ENCODE measurements at regions not wholly inside any gene's neighbourhood (a gene's known extent, or its start where the extent isn't known, plus 50 kb on each side); places are given as distances from the start of the nearest gene placed in this dataset.
A peak's percentile ranks its signal among the peaks of the same experiment; 100 is the strongest.

GRCh38 chr4:107379054-107379869, 340.8 kb downstream of the PAPSS1 start:
- peaks cover 6% of the 10 kb centered on the region for H3K27me3 Mint-ChIP-seq (ENCODE audit: insufficient read depth, low read depth, poor library complexity)
- H3K27ac Mint-ChIP-seq: peak overlapping the region; percentile 54; the same call in 1 of the 2 replicates
- Histone ChIP-seq H3K27ac (ENCODE audit: low read depth) (0 out of 2 replicates have a peak overlapping the region, but pooled peaks have one; percentile 28), H3K4me2 (no peak overlapping the region), H3K4me1 (ENCODE audit: insufficient read depth) (no peaks in the 10 kb centered on the region), H4K20me1 (replicated peaks; ENCODE audit: insufficient read depth) (no peaks in the 10 kb centered on the region), H3K36me3 (ENCODE audit: insufficient read depth) (no peaks in the 10 kb centered on the region), H2AFZ (peak overlapping the region; percentile 76), H3F3A (replicated peaks; ENCODE audit: low read depth) (no peaks in the 10 kb centered on the region), H3K79me2 (replicated peaks; ENCODE audit: insufficient read depth) (no peaks in the 10 kb centered on the region), H3K4me3 (no peak overlapping the region), H3K27me3 (ENCODE audit: insufficient read depth) (no peaks in the 10 kb centered on the region), H3K9me2 (ENCODE audit: insufficient read depth) (peaks cover 24% of the 10 kb centered on the region)
- no peak for TF ChIP-seq ZNF114 (CRISPR knock-in tag; IDR thresholded peaks at IDR 0.05)
- TF ChIP-seq POLR2AphosphoS5 (IDR thresholded peaks at IDR 0.05; ENCODE audit: low read depth): no peak
- H3K4me1 Mint-ChIP-seq: peaks cover 8% of the 10 kb centered on the region
- H3K9me3 Mint-ChIP-seq: peaks cover 10% of the 10 kb centered on the region; the same call in 2 of the 3 replicates
- H3K36me3 Mint-ChIP-seq (ENCODE audit: low read depth): peaks cover 8% of the 10 kb centered on the region
- DNase-seq (ENCODE audit: low spot score) (peak; percentile 6), ATAC-seq (peak; percentile 22; the same call in 1 of the 3 replicates)
- no peak overlapping the region for H3K4me3 Mint-ChIP-seq

- Histone ChIP-seq H3K36me3 (ENCODE audit: insufficient read depth) (no peaks in the 10 kb centered on the region), H3K27ac (ENCODE audit: low read depth) (no peak overlapping the region), H3K27me3 (ENCODE audit: insufficient read depth) (no peaks in the 10 kb centered on the region), H3K4me2 (no peak overlapping the region), H4K20me1 (replicated peaks; ENCODE audit: insufficient read depth) (no peaks in the 10 kb centered on the region), H2AFZ (no peak overlapping the region), H3K9me2 (ENCODE audit: insufficient read depth) (peaks cover 11% of the 10 kb centered on the region), H3K79me2 (replicated peaks; ENCODE audit: insufficient read depth) (no peaks in the 10 kb centered on the region), H3K4me1 (ENCODE audit: insufficient read depth) (no peaks in the 10 kb centered on the region), H3F3A (replicated peaks; ENCODE audit: low read depth) (no peaks in the 10 kb centered on the region), H3K4me3 (no peak overlapping the region)
- Mint-ChIP-seq H3K9me3 (peaks cover 7% of the 10 kb centered on the region; the same call in 2 of the 3 replicates), H3K4me3 (no peak overlapping the region), H3K27ac (no peak overlapping the region), H3K4me1 (peaks cover 8% of the 10 kb centered on the region), H3K27me3 (ENCODE audit: insufficient read depth, low read depth, poor library complexity) (peaks cover under 1% of the 10 kb centered on the region), H3K36me3 (ENCODE audit: low read depth) (peaks cover 8% of the 10 kb centered on the region)
- DNase-seq (ENCODE audit: low spot score): no peak
- no peak for ATAC-seq
- no peak for TF ChIP-seq STAT1 (IDR thresholded peaks at IDR 0.05; ENCODE audit: unreplicated experiment)
- no peak for TF ChIP-seq EZH2phosphoT487 (IDR thresholded peaks at IDR 0.05; ENCODE audit: unreplicated experiment)
- TF ChIP-seq NANOG (IDR thresholded peaks at IDR 0.05; ENCODE audit: borderline replicate concordance): no peak
- TF ChIP-seq REST (IDR thresholded peaks at IDR 0.05; ENCODE audit: unreplicated experiment): no peak
- no peak for TF ChIP-seq ZNF114 (CRISPR knock-in tag; IDR thresholded peaks at IDR 0.05)
- no peak for TF ChIP-seq EZH2 (IDR thresholded peaks at IDR 0.05; ENCODE audit: low read depth, unreplicated experiment)
- no peak for TF ChIP-seq CTCF (conservative IDR thresholded peaks at IDR 0.05; ENCODE audit: low read depth in 2 of 2)
- TF ChIP-seq POLR2AphosphoS5 (IDR thresholded peaks at IDR 0.05; ENCODE audit: low read depth): no peak
- no peak for TF ChIP-seq JUNB (IDR thresholded peaks at IDR 0.05; ENCODE audit: unreplicated experiment)
Observed at GRCh38 chr4:107376293-107376692, 340.2 kb upstream of the DKK2 start.

All from GM23338 (cell line).